ENCODE measurements at regions not wholly inside any gene's neighbourhood (a gene's known extent, or its start where the extent isn't known, plus 50 kb on each side); places are given as distances from the start of the nearest gene placed in this dataset.

GRCh38 chr22:45096256-45096907 is 67.3 kb upstream of the NUP50 start:
- DNase-seq = peak; percentile 38

GRCh38 chr22:45097061-45097460 is 66.7 kb upstream of the NUP50 start:
- no peak for DNase-seq

GRCh38 chr22:45098056-45098455 is 65.7 kb upstream of the NUP50 start:
- no peak for DNase-seq

- DNase-seq = no peak
Measured at GRCh38 chr22:45099961-45100360, 63.8 kb upstream of the NUP50 start.

GRCh38 chr22:45101515-45102227 is 62.1 kb upstream of the NUP50 start:
- peak; percentile 63 for DNase-seq

GRCh38 chr22:45102896-45103420 is 60.8 kb upstream of the NUP50 start:
- DNase-seq = no peak

GRCh38 chr22:45103756-45104155 is 60.0 kb upstream of the NUP50 start:
- no peak for DNase-seq

- no peak for DNase-seq
Measured at GRCh38 chr22:45104313-45104712, 59.4 kb upstream of the NUP50 start.

GRCh38 chr22:45105281-45105702 is 58.4 kb upstream of the NUP50 start:
- DNase-seq = peak; percentile 97

GRCh38 chr22:45107671-45108070 is 56.1 kb upstream of the NUP50 start:
- DNase-seq = no peak

GRCh38 chr22:45112136-45112879 is 51.4 kb upstream of the NUP50 start:
- peak; percentile 82 for DNase-seq

Data from HCEC 1CT (cell line).